ENCODE measurements at regions not wholly inside any gene's neighbourhood (a gene's known extent, or its start where the extent isn't known, plus 50 kb on each side); places are given as distances from the start of the nearest gene placed in this dataset.

- Histone ChIP-seq H3F3A (ENCODE audit: control insufficient read depth, insufficient read depth) (no peaks in the 10 kb centered on the region), H3K4me2 (ENCODE audit: low read length) (no peak overlapping the region), H4K20me1 (ENCODE audit: control insufficient read depth, insufficient read depth, low read depth, low read length) (no peaks in the 10 kb centered on the region), H3K79me2 (ENCODE audit: control insufficient read depth, low read length) (no peaks in the 10 kb centered on the region), H3K27ac (ENCODE audit: low read depth, low read length) (no peak overlapping the region), H3K4me1 (ENCODE audit: control insufficient read depth, low read length) (no peaks in the 10 kb centered on the region), H3K4me3 (ENCODE audit: low read length) (no peak overlapping the region), H3K36me3 (ENCODE audit: control insufficient read depth, low read length) (no peaks in the 10 kb centered on the region), H3K9me3 (ENCODE audit: control insufficient read depth, insufficient read depth, low read length) (peaks cover 1% of the 10 kb centered on the region; the same call in 1 of the 2 replicates), H3K27me3 (ENCODE audit: control insufficient read depth, low read length) (no peaks in the 10 kb centered on the region), H3K9me2 (replicated peaks; ENCODE audit: control insufficient read depth, low read length) (no peaks in the 10 kb centered on the region)
- no peak for TF ChIP-seq CTCF (IDR thresholded peaks at IDR 0.05; ENCODE audit: low read depth, low read length, poor library complexity, severe bottlenecking)
- no peak for TF ChIP-seq EZH2phosphoT487 (IDR thresholded peaks at IDR 0.05; ENCODE audit: borderline replicate concordance, low read length)
These were observed 168.2 kb downstream of the ANKRD30B start for GRCh38 chr18:14916181-14916580.

GRCh38 chr18:14916851-14917250, 168.9 kb downstream of the ANKRD30B start:
- no peaks in the 10 kb centered on the region for H3K4me1 ChIP-seq (ENCODE audit: control insufficient read depth, low read length)
- no peak overlapping the region for H3K27ac ChIP-seq (ENCODE audit: low read depth, low read length)
- no peaks in the 10 kb centered on the region for H3K27me3 ChIP-seq (ENCODE audit: control insufficient read depth, low read length)
- no peaks in the 10 kb centered on the region for H3F3A ChIP-seq (ENCODE audit: control insufficient read depth, insufficient read depth)
- H3K36me3 ChIP-seq (ENCODE audit: control insufficient read depth, low read length), result no peaks in the 10 kb centered on the region
- H3K4me3 ChIP-seq (ENCODE audit: low read length), result no peak overlapping the region
- H3K4me2 ChIP-seq (ENCODE audit: low read length), result no peak overlapping the region
- H3K9me3 ChIP-seq (ENCODE audit: control insufficient read depth, insufficient read depth, low read length), result peaks cover 3% of the 10 kb centered on the region; the same call in 1 of the 2 replicates
- H4K20me1 ChIP-seq (ENCODE audit: control insufficient read depth, insufficient read depth, low read depth, low read length), result no peaks in the 10 kb centered on the region
- H3K79me2 ChIP-seq (ENCODE audit: control insufficient read depth, low read length), result no peaks in the 10 kb centered on the region
- no peak for TF ChIP-seq CTCF (IDR thresholded peaks at IDR 0.05; ENCODE audit: low read depth, low read length, poor library complexity, severe bottlenecking)
- H3K9me2 ChIP-seq (replicated peaks; ENCODE audit: control insufficient read depth, low read length), result no peaks in the 10 kb centered on the region

GRCh38 chr18:14917311-14917710, 169.3 kb downstream of the ANKRD30B start:
- Histone ChIP-seq H4K20me1 (ENCODE audit: control insufficient read depth, insufficient read depth, low read depth, low read length) (no peaks in the 10 kb centered on the region), H3K9me3 (ENCODE audit: control insufficient read depth, insufficient read depth, low read length) (peaks cover 3% of the 10 kb centered on the region; the same call in 1 of the 2 replicates), H3K79me2 (ENCODE audit: control insufficient read depth, low read length) (no peaks in the 10 kb centered on the region), H3K4me1 (ENCODE audit: control insufficient read depth, low read length) (no peaks in the 10 kb centered on the region), H3K9me2 (replicated peaks; ENCODE audit: control insufficient read depth, low read length) (no peaks in the 10 kb centered on the region), H3K27me3 (ENCODE audit: control insufficient read depth, low read length) (no peaks in the 10 kb centered on the region), H3K27ac (ENCODE audit: low read depth, low read length) (no peak overlapping the region), H3K4me2 (ENCODE audit: low read length) (no peak overlapping the region), H3F3A (ENCODE audit: control insufficient read depth, insufficient read depth) (no peaks in the 10 kb centered on the region), H3K36me3 (ENCODE audit: control insufficient read depth, low read length) (no peaks in the 10 kb centered on the region), H3K4me3 (ENCODE audit: low read length) (no peak overlapping the region)
- no peak for TF ChIP-seq EZH2phosphoT487 (IDR thresholded peaks at IDR 0.05; ENCODE audit: borderline replicate concordance, low read length)
- TF ChIP-seq CTCF (IDR thresholded peaks at IDR 0.05; ENCODE audit: low read depth, low read length, poor library complexity, severe bottlenecking), result no peak

- H3K9me2 ChIP-seq (replicated peaks; ENCODE audit: control insufficient read depth, low read length), result no peaks in the 10 kb centered on the region
- H4K20me1 ChIP-seq (ENCODE audit: control insufficient read depth, insufficient read depth, low read depth, low read length), result no peaks in the 10 kb centered on the region
- H3K79me2 ChIP-seq (ENCODE audit: control insufficient read depth, low read length), result no peaks in the 10 kb centered on the region
- H3K27ac ChIP-seq (ENCODE audit: low read depth, low read length), result no peak overlapping the region
- no peaks in the 10 kb centered on the region for H3K4me1 ChIP-seq (ENCODE audit: control insufficient read depth, low read length)
- H3K4me2 ChIP-seq (ENCODE audit: low read length), result no peak overlapping the region
- TF ChIP-seq EZH2phosphoT487 (IDR thresholded peaks at IDR 0.05; ENCODE audit: borderline replicate concordance, low read length), result no peak
- TF ChIP-seq CTCF (IDR thresholded peaks at IDR 0.05; ENCODE audit: low read depth, low read length, poor library complexity, severe bottlenecking), result no peak
- H3F3A ChIP-seq (ENCODE audit: control insufficient read depth, insufficient read depth), result no peaks in the 10 kb centered on the region
- no peaks in the 10 kb centered on the region for H3K27me3 ChIP-seq (ENCODE audit: control insufficient read depth, low read length)
- no peaks in the 10 kb centered on the region for H3K36me3 ChIP-seq (ENCODE audit: control insufficient read depth, low read length)
- H3K4me3 ChIP-seq (ENCODE audit: low read length), result no peak overlapping the region
- H3K9me3 ChIP-seq (ENCODE audit: control insufficient read depth, insufficient read depth, low read length), result peaks cover 3% of the 10 kb centered on the region; the same call in 1 of the 2 replicates
These were observed 171.7 kb downstream of the ANKRD30B start for GRCh38 chr18:14919666-14920065.

Measured in DOHH2 (cell line).